ENCODE measurements at regions not wholly inside any gene's neighbourhood (a gene's known extent, or its start where the extent isn't known, plus 50 kb on each side); places are given as distances from the start of the nearest gene placed in this dataset.

GRCh38 chr14:86604561-86604960, 1074.6 kb downstream of the FLRT2 start:
- H3K27ac Mint-ChIP-seq (ENCODE audit: unreplicated experiment): no peak overlapping the region
- H3K4me1 Mint-ChIP-seq (ENCODE audit: low read depth, unreplicated experiment): peaks cover 4% of the 10 kb centered on the region
- no peak overlapping the region for H3K4me3 ChIP-seq (ENCODE audit: insufficient read depth, low read depth, low read length)
- no peaks in the 10 kb centered on the region for H3K9me3 Mint-ChIP-seq (ENCODE audit: unreplicated experiment)
- no peaks in the 10 kb centered on the region for H4K20me1 ChIP-seq (ENCODE audit: insufficient read depth, low read length)
- H3K79me2 ChIP-seq (ENCODE audit: insufficient read depth, low read length): no peaks in the 10 kb centered on the region
- no peaks in the 10 kb centered on the region for H3K4me1 ChIP-seq (ENCODE audit: insufficient read depth, low read length)
- peak; percentile 4 for DNase-seq (ENCODE audit: low read depth)
- H3K27me3 ChIP-seq (ENCODE audit: insufficient read depth, low read length): no peaks in the 10 kb centered on the region
- H3K27ac ChIP-seq (ENCODE audit: low read depth, low read length): no peak overlapping the region
- H3K9ac ChIP-seq (ENCODE audit: low read length): no peak overlapping the region
- H3K9me3 ChIP-seq (ENCODE audit: insufficient read depth, low read depth, low read length): no peaks in the 10 kb centered on the region
- H3K27me3 Mint-ChIP-seq (ENCODE audit: low read depth, unreplicated experiment): no peaks in the 10 kb centered on the region
- H3K4me2 ChIP-seq (ENCODE audit: low read length): no peak overlapping the region
- FAIRE-seq: no peak
- no peak overlapping the region for H2AFZ ChIP-seq (ENCODE audit: low read depth, low read length)
- H3K36me3 ChIP-seq (ENCODE audit: insufficient read depth, low read length): no peaks in the 10 kb centered on the region
- H3K4me3 Mint-ChIP-seq (ENCODE audit: unreplicated experiment): no peak overlapping the region
- TF ChIP-seq CTCF (IDR thresholded peaks at IDR 0.05; ENCODE audit: insufficient read depth, low read depth, low read length): no peak
- TF ChIP-seq EZH2 (IDR thresholded peaks at IDR 0.05; ENCODE audit: insufficient read depth, low read length): no peak
- no peaks in the 10 kb centered on the region for H3K36me3 Mint-ChIP-seq (ENCODE audit: low read depth, unreplicated experiment)

- Mint-ChIP-seq H3K4me3 (ENCODE audit: unreplicated experiment) (no peak overlapping the region), H3K36me3 (ENCODE audit: low read depth, unreplicated experiment) (no peaks in the 10 kb centered on the region), H3K9me3 (ENCODE audit: unreplicated experiment) (no peaks in the 10 kb centered on the region), H3K27me3 (ENCODE audit: low read depth, unreplicated experiment) (no peaks in the 10 kb centered on the region), H3K27ac (ENCODE audit: unreplicated experiment) (no peak overlapping the region), H3K4me1 (ENCODE audit: low read depth, unreplicated experiment) (peaks cover 4% of the 10 kb centered on the region)
- no peak for FAIRE-seq
- no peaks in the 10 kb centered on the region for H3K36me3 ChIP-seq (ENCODE audit: insufficient read depth, low read length)
- H3K27me3 ChIP-seq (ENCODE audit: insufficient read depth, low read length): no peaks in the 10 kb centered on the region
- no peaks in the 10 kb centered on the region for H3K9me3 ChIP-seq (ENCODE audit: insufficient read depth, low read depth, low read length)
- H3K4me2 ChIP-seq (ENCODE audit: low read length): no peak overlapping the region
- H3K9ac ChIP-seq (ENCODE audit: low read length): no peak overlapping the region
- no peak for TF ChIP-seq EZH2 (IDR thresholded peaks at IDR 0.05; ENCODE audit: insufficient read depth, low read length)
- TF ChIP-seq CTCF (IDR thresholded peaks at IDR 0.05; ENCODE audit: insufficient read depth, low read depth, low read length): no peak
- no peaks in the 10 kb centered on the region for H3K79me2 ChIP-seq (ENCODE audit: insufficient read depth, low read length)
- no peaks in the 10 kb centered on the region for H3K4me1 ChIP-seq (ENCODE audit: insufficient read depth, low read length)
- H3K4me3 ChIP-seq (ENCODE audit: insufficient read depth, low read depth, low read length): no peak overlapping the region
- no peak for DNase-seq (ENCODE audit: low read depth)
- no peaks in the 10 kb centered on the region for H4K20me1 ChIP-seq (ENCODE audit: insufficient read depth, low read length)
- no peak overlapping the region for H3K27ac ChIP-seq (ENCODE audit: low read depth, low read length)
- H2AFZ ChIP-seq (ENCODE audit: low read depth, low read length): no peak overlapping the region
Measured at GRCh38 chr14:86602263-86602662, 1072.3 kb downstream of the FLRT2 start.

GRCh38 chr14:86601813-86602212, 1071.9 kb downstream of the FLRT2 start:
- Mint-ChIP-seq H3K4me3 (ENCODE audit: unreplicated experiment) (no peak overlapping the region), H3K27ac (ENCODE audit: unreplicated experiment) (no peak overlapping the region), H3K27me3 (ENCODE audit: low read depth, unreplicated experiment) (no peaks in the 10 kb centered on the region), H3K9me3 (ENCODE audit: unreplicated experiment) (no peaks in the 10 kb centered on the region), H3K36me3 (ENCODE audit: low read depth, unreplicated experiment) (no peaks in the 10 kb centered on the region), H3K4me1 (ENCODE audit: low read depth, unreplicated experiment) (peaks cover 4% of the 10 kb centered on the region)
- Histone ChIP-seq H3K36me3 (ENCODE audit: insufficient read depth, low read length) (no peaks in the 10 kb centered on the region), H4K20me1 (ENCODE audit: insufficient read depth, low read length) (no peaks in the 10 kb centered on the region), H3K4me3 (ENCODE audit: insufficient read depth, low read depth, low read length) (no peak overlapping the region), H3K27ac (ENCODE audit: low read depth, low read length) (no peak overlapping the region), H3K9me3 (ENCODE audit: insufficient read depth, low read depth, low read length) (no peaks in the 10 kb centered on the region), H2AFZ (ENCODE audit: low read depth, low read length) (no peak overlapping the region), H3K9ac (ENCODE audit: low read length) (no peak overlapping the region), H3K4me2 (ENCODE audit: low read length) (no peak overlapping the region), H3K79me2 (ENCODE audit: insufficient read depth, low read length) (no peaks in the 10 kb centered on the region), H3K4me1 (ENCODE audit: insufficient read depth, low read length) (no peaks in the 10 kb centered on the region), H3K27me3 (ENCODE audit: insufficient read depth, low read length) (no peaks in the 10 kb centered on the region)
- FAIRE-seq: no peak
- TF ChIP-seq CTCF (IDR thresholded peaks at IDR 0.05; ENCODE audit: insufficient read depth, low read depth, low read length): no peak
- no peak for DNase-seq (ENCODE audit: low read depth)
